B cell (primary cell): ENCODE measurements at regions not wholly inside any gene's neighbourhood (a gene's known extent, or its start where the extent isn't known, plus 50 kb on each side); places are given as distances from the start of the nearest gene placed in this dataset.

Source experiments
- EZH2 ChIP-seq: IDR thresholded peaks from 2 replicates; pipeline ENCODE4 v1.6.1; 2012; ENCODE audit warnings: borderline replicate concordance, low read depth, mild to moderate bottlenecking, moderate library complexity, low read length; ENCODE audit not compliant: insufficient read depth, poor library complexity, severe bottlenecking
- TF ChIP-seq, protein P1 (sequence below): fragments of 200-600 bp; IDR thresholded peaks from one replicate; pipeline ENCODE4 v1.8.0; 2022; ENCODE audit warnings: antibody characterized with exemption, mild to moderate bottlenecking

- TF ChIP-seq, protein P1, sequence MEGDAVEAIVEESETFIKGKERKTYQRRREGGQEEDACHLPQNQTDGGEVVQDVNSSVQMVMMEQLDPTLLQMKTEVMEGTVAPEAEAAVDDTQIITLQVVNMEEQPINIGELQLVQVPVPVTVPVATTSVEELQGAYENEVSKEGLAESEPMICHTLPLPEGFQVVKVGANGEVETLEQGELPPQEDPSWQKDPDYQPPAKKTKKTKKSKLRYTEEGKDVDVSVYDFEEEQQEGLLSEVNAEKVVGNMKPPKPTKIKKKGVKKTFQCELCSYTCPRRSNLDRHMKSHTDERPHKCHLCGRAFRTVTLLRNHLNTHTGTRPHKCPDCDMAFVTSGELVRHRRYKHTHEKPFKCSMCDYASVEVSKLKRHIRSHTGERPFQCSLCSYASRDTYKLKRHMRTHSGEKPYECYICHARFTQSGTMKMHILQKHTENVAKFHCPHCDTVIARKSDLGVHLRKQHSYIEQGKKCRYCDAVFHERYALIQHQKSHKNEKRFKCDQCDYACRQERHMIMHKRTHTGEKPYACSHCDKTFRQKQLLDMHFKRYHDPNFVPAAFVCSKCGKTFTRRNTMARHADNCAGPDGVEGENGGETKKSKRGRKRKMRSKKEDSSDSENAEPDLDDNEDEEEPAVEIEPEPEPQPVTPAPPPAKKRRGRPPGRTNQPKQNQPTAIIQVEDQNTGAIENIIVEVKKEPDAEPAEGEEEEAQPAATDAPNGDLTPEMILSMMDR = no peak
- TF ChIP-seq EZH2 = no peak
Observed at GRCh38 chr5:29697278-29697677, 1496.2 kb upstream of the CDH6 start.
